ENCODE measurements at regions not wholly inside any gene's neighbourhood (a gene's known extent, or its start where the extent isn't known, plus 50 kb on each side); places are given as distances from the start of the nearest gene placed in this dataset.

DNA sequence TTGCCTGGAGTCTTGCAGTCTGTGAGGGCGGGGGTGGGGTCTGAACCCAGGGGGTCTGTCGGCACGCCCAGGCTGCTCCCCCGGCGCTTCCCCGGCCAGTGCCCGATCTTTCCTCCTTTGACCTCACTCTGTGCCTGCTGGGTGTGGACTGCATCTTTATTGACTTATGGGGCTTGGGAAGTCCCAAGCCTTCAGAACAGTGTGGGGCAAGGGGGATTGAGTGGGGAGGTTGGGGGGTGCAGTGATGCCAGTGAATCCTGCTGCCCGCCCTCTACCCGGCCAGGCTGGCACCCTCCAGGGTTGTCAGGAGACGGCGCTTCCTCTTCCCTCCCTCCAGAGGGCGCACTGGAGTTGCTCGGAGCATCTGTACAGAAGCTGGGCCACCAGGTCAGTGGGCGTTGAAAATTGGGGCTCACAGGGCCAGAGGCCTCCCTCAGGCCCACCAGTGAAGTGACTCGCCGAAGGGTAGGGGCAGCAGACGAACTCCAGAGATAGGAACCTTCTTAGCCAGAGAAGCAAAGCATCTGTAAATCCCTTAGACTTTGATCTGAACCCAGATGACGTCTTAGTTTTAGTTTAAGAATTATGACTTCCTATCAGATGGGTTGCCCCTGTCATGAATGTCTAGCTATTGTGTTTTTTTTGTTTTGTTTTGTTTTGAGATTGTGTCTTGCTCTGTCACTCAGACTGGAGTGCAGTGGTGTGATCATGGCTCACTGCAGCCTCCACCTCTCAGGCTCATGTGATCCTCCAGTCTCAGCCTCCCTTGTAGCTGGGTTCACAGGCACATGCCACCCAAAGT, 184.8 kb upstream of the CIBAR2 start:
- no peaks in the 10 kb centered on the region for H3K9me3 ChIP-seq (ENCODE audit: low read depth, low read length)
- no peak for DNase-seq (ENCODE audit: low read depth, low spot score)

DNA sequence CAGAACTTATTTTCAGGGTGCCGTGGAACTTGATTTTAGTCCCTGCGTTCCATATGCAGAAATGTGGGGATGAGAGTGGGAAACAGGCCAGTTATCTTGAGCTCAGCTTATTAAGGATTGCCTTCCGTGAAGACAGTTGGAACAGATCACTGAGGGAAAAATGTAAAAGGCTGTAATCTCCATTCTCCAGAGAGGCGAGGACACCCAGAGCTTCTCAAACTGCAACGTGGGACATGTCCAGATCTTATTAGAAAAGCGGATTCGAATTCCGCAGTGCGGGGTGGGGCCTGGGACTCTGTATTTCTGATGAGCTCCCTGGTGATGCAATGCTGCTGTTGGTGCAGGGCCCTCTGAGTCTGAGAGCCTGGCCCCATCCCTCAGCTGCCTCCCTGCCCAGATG, 185.6 kb upstream of the CIBAR2 start:
- Histone ChIP-seq H3K36me3 (ENCODE audit: insufficient read depth, low read length) (no peaks in the 10 kb centered on the region), H3K27ac (no peak overlapping the region), H3K9ac (ENCODE audit: insufficient read length) (no peak overlapping the region), H3K4me3 (no peak overlapping the region), H3K9me3 (ENCODE audit: low read depth, low read length) (no peaks in the 10 kb centered on the region)
- DNase-seq (ENCODE audit: low read depth, low spot score): no peak
- TF ChIP-seq POLR2AphosphoS5 (IDR thresholded peaks at IDR 0.05; ENCODE audit: borderline replicate concordance, low read depth, low read length): no peak

More for the DNA sequence above, 184.8 kb upstream of the CIBAR2 start:
- Histone ChIP-seq H3K36me3 (ENCODE audit: insufficient read depth, low read length) (no peaks in the 10 kb centered on the region), H3K9ac (ENCODE audit: insufficient read length) (no peak overlapping the region), H3K4me3 (no peak overlapping the region), H3K27ac (no peak overlapping the region)
- TF ChIP-seq EZH2 (IDR thresholded peaks at IDR 0.05) (no peak), FOXP2 (optimal IDR thresholded peaks at IDR 0.05; ENCODE audit: control extremely low read depth, extremely low read length, insufficient read depth) (no peak), POLR2AphosphoS5 (IDR thresholded peaks at IDR 0.05; ENCODE audit: borderline replicate concordance, low read depth, low read length) (no peak)

DNA sequence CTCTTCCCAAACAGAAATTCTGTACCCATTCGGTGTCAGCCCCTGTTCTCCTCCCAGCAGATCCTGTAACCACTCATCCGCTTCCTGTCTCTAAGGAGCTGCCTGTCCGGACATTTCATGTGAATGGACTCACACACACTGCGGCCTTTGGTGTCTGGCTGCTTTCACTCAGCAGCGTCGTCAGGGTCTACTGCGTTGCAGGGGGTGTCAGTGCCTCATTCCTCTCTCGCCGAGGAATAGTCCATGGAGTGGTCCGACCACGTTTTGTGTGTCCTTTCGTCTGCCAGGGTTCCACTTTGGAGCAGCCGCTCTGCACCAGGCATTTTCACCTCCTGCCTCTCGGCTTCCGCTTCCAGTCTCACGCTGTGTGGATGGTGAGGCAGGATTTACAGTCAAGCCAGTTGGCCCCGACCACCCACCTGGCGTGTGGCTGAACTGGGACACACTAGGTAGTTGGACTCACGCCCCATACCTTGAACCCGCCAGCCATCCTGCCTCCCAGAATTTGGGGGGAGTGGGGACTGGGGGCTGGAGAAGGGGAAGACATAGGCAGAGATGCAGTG, 188.2 kb upstream of the CIBAR2 start:
- no peaks in the 10 kb centered on the region for H3K9me3 ChIP-seq (ENCODE audit: low read depth, low read length)
- H3K9ac ChIP-seq (ENCODE audit: insufficient read length): no peak overlapping the region
- H3K36me3 ChIP-seq (ENCODE audit: insufficient read depth, low read length): no peaks in the 10 kb centered on the region
- no peak for DNase-seq (ENCODE audit: low read depth, low spot score)
- no peak overlapping the region for H3K4me3 ChIP-seq
- no peak for TF ChIP-seq FOXP2 (optimal IDR thresholded peaks at IDR 0.05; ENCODE audit: control extremely low read depth, extremely low read length, insufficient read depth)
- TF ChIP-seq POLR2AphosphoS5 (IDR thresholded peaks at IDR 0.05; ENCODE audit: borderline replicate concordance, low read depth, low read length): no peak
- TF ChIP-seq EZH2 (IDR thresholded peaks at IDR 0.05): no peak
- H3K27ac ChIP-seq: no peak overlapping the region

DNA sequence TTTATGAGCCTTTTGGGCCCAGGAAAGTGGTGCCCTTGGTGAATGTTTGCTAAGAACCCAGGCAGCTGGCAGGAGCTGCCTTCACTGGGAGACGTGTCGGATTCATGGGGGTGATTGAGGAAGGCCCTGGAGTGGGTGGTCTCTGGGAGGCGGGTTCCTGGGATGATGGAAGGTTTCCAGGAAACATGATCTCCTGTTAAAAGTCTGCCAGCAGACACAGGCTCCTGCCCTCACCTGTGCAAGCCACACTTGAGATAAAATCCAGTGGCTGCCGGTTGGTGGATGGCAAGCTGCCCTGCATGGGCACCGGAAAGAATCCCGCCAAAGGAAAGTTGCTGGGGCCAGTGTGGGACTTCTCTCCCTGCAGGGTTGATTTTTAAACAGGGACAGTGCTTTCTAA, 189.0 kb upstream of the CIBAR2 start:
- no peaks in the 10 kb centered on the region for H3K36me3 ChIP-seq (ENCODE audit: insufficient read depth, low read length)
- no peaks in the 10 kb centered on the region for H3K9me3 ChIP-seq (ENCODE audit: low read depth, low read length)
- H3K4me3 ChIP-seq: no peak overlapping the region
- TF ChIP-seq FOXP2 (optimal IDR thresholded peaks at IDR 0.05; ENCODE audit: control extremely low read depth, extremely low read length, insufficient read depth) (no peak), EZH2 (IDR thresholded peaks at IDR 0.05) (no peak), POLR2AphosphoS5 (IDR thresholded peaks at IDR 0.05; ENCODE audit: borderline replicate concordance, low read depth, low read length) (no peak)
- no peak for DNase-seq (ENCODE audit: low read depth, low spot score)
- H3K9ac ChIP-seq (ENCODE audit: insufficient read length): no peak overlapping the region
- no peak overlapping the region for H3K27ac ChIP-seq

DNA sequence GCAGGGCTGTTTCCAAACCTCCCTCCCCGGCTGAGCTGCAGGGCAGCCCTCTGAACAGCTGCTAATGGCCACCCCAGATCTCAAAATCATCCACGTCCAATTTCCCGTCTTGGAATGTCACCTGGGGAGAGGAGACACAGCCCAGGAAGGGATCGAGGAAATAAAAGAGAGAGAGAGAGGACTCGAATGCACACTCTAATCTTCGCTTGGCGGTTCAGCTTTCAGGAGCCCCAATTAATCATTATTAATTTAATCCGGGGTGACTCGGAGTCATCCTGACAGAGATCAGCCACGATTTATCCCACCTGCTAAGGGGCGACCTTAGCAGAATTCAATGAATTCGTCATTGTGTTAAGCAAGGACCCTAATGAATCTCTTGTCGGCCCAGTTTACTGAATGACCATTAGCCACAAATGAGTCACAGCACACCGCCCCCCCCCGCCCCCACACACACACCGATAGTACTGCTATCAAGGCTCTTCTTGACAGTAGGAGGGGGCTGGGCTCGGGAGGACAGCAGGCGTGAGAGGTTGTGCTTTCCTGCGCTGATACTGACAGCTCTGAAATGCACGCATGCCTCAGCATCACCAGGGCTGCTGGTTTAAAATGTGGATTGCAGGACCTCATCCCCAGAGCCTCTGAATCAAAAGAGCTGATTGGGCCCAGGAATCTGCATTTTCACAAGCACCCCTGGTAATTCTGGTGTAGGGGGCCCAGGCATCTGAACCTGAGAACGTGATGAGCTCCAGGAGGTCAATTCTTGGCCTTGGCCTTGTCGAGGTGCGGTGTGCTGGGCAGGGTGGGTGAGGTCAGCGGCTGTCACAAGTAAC, 190.0 kb upstream of the CIBAR2 start:
- TF ChIP-seq POLR2AphosphoS5 (IDR thresholded peaks at IDR 0.05; ENCODE audit: borderline replicate concordance, low read depth, low read length) (no peak), EZH2 (IDR thresholded peaks at IDR 0.05) (no peak), FOXP2 (optimal IDR thresholded peaks at IDR 0.05; ENCODE audit: control extremely low read depth, extremely low read length, insufficient read depth) (no peak)
- H3K4me3 ChIP-seq: no peak overlapping the region
- no peak for DNase-seq (ENCODE audit: low read depth, low spot score)
- H3K9ac ChIP-seq (ENCODE audit: insufficient read length): no peak overlapping the region
- no peak overlapping the region for H3K27ac ChIP-seq
- no peaks in the 10 kb centered on the region for H3K9me3 ChIP-seq (ENCODE audit: low read depth, low read length)
- H3K36me3 ChIP-seq (ENCODE audit: insufficient read depth, low read length): no peaks in the 10 kb centered on the region

DNA sequence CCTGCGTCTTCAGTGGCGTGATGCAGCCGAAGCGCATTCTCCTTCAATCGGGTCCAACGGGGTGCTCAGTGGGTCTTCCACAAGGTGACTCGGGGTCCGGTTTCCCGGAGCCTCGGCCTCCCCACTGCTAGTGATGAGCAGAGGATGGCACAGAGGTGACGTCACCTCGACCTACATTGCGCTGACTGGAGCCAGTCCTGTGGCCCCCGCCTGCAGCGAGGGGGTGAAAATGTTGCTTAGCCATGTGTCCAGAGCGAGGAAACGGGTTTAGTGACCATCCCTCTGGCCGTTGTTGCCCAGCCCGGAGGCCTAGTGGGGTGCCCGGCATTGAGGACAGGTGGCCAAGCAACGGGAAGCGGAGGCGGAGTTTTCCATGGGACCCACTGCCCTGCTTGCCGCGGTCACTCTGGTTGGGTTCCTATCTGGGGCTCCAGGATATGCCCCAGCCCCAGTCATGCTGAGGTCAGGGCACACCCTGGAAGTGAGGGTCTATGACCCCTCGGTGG, 190.6 kb upstream of the CIBAR2 start:
- TF ChIP-seq EZH2 (IDR thresholded peaks at IDR 0.05) (no peak), FOXP2 (optimal IDR thresholded peaks at IDR 0.05; ENCODE audit: control extremely low read depth, extremely low read length, insufficient read depth) (no peak), POLR2AphosphoS5 (IDR thresholded peaks at IDR 0.05; ENCODE audit: borderline replicate concordance, low read depth, low read length) (no peak)
- Histone ChIP-seq H3K9me3 (ENCODE audit: low read depth, low read length) (no peaks in the 10 kb centered on the region), H3K9ac (ENCODE audit: insufficient read length) (no peak overlapping the region), H3K36me3 (ENCODE audit: insufficient read depth, low read length) (no peaks in the 10 kb centered on the region), H3K27ac (no peak overlapping the region), H3K4me3 (no peak overlapping the region)
- no peak for DNase-seq (ENCODE audit: low read depth, low spot score)

DNA sequence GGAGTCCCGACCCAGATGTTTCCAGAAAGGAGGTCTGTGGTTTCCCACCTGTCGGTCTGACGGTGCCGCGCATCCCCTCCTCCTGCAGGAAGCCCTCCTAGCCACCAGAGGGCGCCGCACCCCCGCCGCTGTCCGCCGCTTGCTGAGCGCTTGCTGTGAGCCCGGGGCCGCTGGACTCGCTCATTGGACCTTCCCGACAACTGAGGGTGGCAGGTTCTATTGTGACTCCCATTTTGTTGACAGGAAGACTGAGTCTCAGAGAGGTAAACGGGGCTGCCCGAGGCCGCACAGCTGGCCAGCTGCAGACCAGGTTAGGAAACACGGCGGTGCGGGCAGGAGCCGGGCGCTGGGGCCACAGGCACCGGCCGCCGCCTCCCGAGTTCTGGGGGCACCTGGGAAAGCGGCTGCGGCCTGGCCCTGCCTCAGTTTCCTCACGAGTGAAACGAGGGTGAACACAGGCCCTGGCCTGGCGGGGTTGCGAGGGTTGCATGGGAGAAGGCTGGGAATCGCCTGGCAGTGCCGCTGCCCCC, 191.1 kb upstream of the CIBAR2 start:
- DNase-seq (ENCODE audit: low read depth, low spot score): no peak
- Histone ChIP-seq H3K27ac (no peak overlapping the region), H3K9me3 (ENCODE audit: low read depth, low read length) (no peaks in the 10 kb centered on the region), H3K4me3 (no peak overlapping the region), H3K9ac (ENCODE audit: insufficient read length) (no peak overlapping the region), H3K36me3 (ENCODE audit: insufficient read depth, low read length) (no peaks in the 10 kb centered on the region)
- TF ChIP-seq POLR2AphosphoS5 (IDR thresholded peaks at IDR 0.05; ENCODE audit: borderline replicate concordance, low read depth, low read length) (no peak), FOXP2 (optimal IDR thresholded peaks at IDR 0.05; ENCODE audit: control extremely low read depth, extremely low read length, insufficient read depth) (no peak)

DNA sequence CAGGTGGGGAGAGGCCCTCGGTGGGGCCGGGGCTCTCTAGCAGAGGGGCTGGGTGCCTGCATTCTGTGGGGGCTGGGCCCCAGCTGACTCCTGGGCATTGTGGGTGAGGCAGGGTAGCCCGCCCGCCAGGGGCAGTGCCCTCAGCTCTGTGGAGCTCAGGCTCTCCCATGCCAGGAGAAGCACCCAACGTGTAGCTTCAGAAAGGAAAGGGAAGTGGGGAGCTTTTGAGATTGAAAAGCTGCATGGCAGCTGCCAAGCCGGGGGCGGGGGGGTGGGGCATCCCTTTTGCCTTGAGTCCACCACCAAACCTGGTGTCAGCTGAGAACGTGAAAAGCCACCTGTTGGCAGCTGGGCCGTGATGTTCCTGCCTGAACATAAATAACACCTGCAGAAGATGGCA, 192.1 kb upstream of the CIBAR2 start:
- H3K9me3 ChIP-seq (ENCODE audit: low read depth, low read length): no peaks in the 10 kb centered on the region
- no peak overlapping the region for H3K4me3 ChIP-seq
- no peak for DNase-seq (ENCODE audit: low read depth, low spot score)
- no peak overlapping the region for H3K27ac ChIP-seq
- H3K9ac ChIP-seq (ENCODE audit: insufficient read length): no peak overlapping the region
- H3K36me3 ChIP-seq (ENCODE audit: insufficient read depth, low read length): no peaks in the 10 kb centered on the region
- TF ChIP-seq POLR2AphosphoS5 (IDR thresholded peaks at IDR 0.05; ENCODE audit: borderline replicate concordance, low read depth, low read length): no peak
- TF ChIP-seq FOXP2 (optimal IDR thresholded peaks at IDR 0.05; ENCODE audit: control extremely low read depth, extremely low read length, insufficient read depth): no peak
- no peak for TF ChIP-seq EZH2 (IDR thresholded peaks at IDR 0.05)
